ENCODE measurements at regions not wholly inside any gene's neighbourhood (a gene's known extent, or its start where the extent isn't known, plus 50 kb on each side); places are given as distances from the start of the nearest gene placed in this dataset.

GRCh38 chr17:77827039-77827438, 131.5 kb upstream of the TNRC6C start:
- intact Hi-C loops (cut with micrococcal nuclease), result no loop called here
- H3K27ac Mint-ChIP-seq, result no peak overlapping the region
- no peak for DNase-seq
- no peaks in the 10 kb centered on the region for H3K36me3 Mint-ChIP-seq (ENCODE audit: low read depth)
- H3K27me3 Mint-ChIP-seq, result peaks cover 27% of the 10 kb centered on the region
- CTCF ChIA-PET, result no interaction called here
- H3K9me3 Mint-ChIP-seq, result no peaks in the 10 kb centered on the region
- no peak for ATAC-seq (ENCODE audit: low read depth)
- no peak overlapping the region for H3K4me3 Mint-ChIP-seq
- H3K4me1 Mint-ChIP-seq, result no peaks in the 10 kb centered on the region
- no peak for TF ChIP-seq CTCF (IDR thresholded peaks at IDR 0.05)
- POLR2A ChIA-PET, result no interaction called here

GRCh38 chr17:77827511-77827910, 131.0 kb upstream of the TNRC6C start:
- ATAC-seq (ENCODE audit: low read depth), result no peak
- Mint-ChIP-seq H3K9me3 (no peaks in the 10 kb centered on the region), H3K36me3 (ENCODE audit: low read depth) (no peaks in the 10 kb centered on the region), H3K27ac (no peak overlapping the region), H3K27me3 (peaks cover 27% of the 10 kb centered on the region), H3K4me1 (no peaks in the 10 kb centered on the region), H3K4me3 (no peak overlapping the region)
- no peak for TF ChIP-seq CTCF (IDR thresholded peaks at IDR 0.05)
- DNase-seq, result no peak
- intact Hi-C loops (cut with micrococcal nuclease), result no loop called here
- POLR2A ChIA-PET, result no interaction called here
- CTCF ChIA-PET, result no interaction called here

DNA sequence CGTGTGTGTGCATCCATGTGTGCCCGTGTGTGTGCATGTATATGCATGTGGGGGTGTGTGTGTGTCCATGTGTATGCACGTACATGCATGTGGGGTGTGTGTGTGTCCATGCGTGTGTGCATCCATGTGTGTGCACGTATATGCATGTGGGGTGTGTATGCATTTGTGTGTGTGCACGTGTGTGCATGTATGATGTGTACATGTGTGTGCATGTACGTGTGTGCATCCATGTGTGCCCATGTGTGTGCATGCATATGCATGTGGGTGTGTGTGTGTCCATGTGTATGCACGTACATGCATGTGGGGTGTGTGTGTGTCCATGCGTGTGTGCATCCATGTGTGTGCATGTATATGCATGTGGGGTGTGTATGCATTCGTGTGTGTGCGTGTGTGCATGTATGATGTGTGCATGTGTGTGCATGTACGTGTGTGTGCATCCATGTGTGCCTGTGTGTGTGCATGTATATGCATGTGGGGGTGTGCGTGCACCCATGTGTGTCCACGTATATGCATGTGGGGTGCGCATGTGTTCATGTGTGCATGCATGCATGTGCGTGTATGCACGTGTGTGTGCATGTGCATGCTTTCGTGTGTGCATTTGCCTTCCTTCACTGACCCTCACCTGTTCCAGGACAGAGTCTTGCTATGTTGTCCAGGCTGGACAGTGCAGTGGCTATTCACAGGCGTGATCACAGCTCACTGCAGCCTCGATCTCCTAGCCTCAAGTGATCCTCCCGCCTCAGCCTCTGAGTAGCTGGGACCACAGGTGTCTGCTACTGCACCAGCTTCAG, 129.6 kb upstream of the TNRC6C start:
- CTCF ChIA-PET, result no interaction called here
- no peaks in the 10 kb centered on the region for H3K9me3 Mint-ChIP-seq
- no peak for TF ChIP-seq CTCF (IDR thresholded peaks at IDR 0.05)
- H3K36me3 Mint-ChIP-seq (ENCODE audit: low read depth), result no peaks in the 10 kb centered on the region
- H3K27ac Mint-ChIP-seq, result no peak overlapping the region
- H3K27me3 Mint-ChIP-seq, result peaks cover 26% of the 10 kb centered on the region
- ATAC-seq (ENCODE audit: low read depth) (no peak), DNase-seq (no peak)
- intact Hi-C loops (cut with micrococcal nuclease), result no loop called here
- peaks cover 2% of the 10 kb centered on the region for H3K4me1 Mint-ChIP-seq
- POLR2A ChIA-PET, result no interaction called here
- H3K4me3 Mint-ChIP-seq, result no peak overlapping the region

DNA sequence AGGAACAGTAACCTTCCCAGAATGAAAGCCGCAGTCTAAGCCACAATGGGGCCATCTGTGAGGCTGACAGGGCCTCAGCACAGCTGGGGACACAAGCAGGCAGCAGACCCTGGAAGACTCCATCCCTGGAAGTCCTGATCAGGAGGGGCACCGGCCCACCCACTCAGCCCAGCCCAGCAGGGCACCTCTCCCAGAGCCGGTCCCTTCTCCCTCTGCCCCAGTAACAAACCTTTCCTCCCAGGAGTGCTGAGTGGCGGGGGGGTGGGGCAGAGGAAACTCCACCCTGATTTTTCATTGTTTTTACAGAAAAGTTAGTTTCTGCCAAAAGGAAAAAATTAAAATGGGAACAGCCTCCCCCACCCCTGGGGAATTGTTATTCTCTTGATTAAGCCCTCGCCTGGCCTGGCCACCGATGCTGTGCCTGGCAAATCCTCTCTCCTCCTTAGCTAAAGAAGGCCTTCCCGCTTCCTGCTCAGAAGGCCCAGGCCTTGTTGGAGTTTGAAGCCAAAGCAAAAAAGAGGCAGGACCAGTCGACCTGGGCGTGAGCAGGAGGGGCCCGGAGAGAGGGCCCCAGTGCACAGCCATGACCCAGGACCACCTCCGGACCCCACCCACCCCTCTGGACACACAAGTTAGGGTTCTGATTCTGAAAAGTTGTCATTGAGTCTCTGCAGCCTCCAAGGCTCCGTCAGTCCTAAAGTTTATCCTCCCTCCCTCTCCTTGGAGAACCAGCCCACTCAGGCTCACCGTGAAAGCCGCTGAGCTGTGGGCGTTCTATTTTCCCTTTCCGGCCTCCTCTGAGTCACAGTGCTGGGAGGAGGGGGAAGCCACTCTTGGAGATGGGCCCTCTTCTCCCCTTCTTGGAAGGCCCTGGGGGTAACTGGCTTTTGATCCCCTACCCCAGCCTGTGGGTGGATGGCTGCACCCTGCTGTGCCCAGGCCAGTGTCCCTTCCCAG, 128.4 kb upstream of the TNRC6C start:
- no peaks in the 10 kb centered on the region for H3K36me3 Mint-ChIP-seq (ENCODE audit: low read depth)

More for the DNA sequence above, 128.4 kb upstream of the TNRC6C start:
- Mint-ChIP-seq H3K4me3 (no peak overlapping the region), H3K27ac (no peak overlapping the region), H3K27me3 (peaks cover 29% of the 10 kb centered on the region), H3K4me1 (peaks cover 10% of the 10 kb centered on the region), H3K9me3 (no peaks in the 10 kb centered on the region)
- no peak for ATAC-seq (ENCODE audit: low read depth)
- CTCF ChIA-PET, result no interaction called here
- POLR2A ChIA-PET, result no interaction called here
- intact Hi-C loops (cut with micrococcal nuclease), result no loop called here
- no peak for TF ChIP-seq CTCF (IDR thresholded peaks at IDR 0.05)
- no peak for DNase-seq

Measured in activated B cell treated with CpG ODN at 0.5 μM for 24 hours (primary cell).